HEK293T (cell line): ENCODE measurements at regions not wholly inside any gene's neighbourhood (a gene's known extent, or its start where the extent isn't known, plus 50 kb on each side); places are given as distances from the start of the nearest gene placed in this dataset.

Experiments
- BHLHE40 ChIP-seq: fragments of 450-650 bp; IDR thresholded peaks from 2 replicates; pipeline ENCODE4 v1.6.1; 2016; ENCODE audit warnings: mild to moderate bottlenecking, moderate library complexity, borderline replicate concordance
- SP1 ChIP-seq: fragments of 450-650 bp; IDR thresholded peaks from 2 replicates; pipeline ENCODE4 v1.6.1; 2017
- SUZ12 ChIP-seq: fragments of 450-650 bp; IDR thresholded peaks from 2 replicates; pipeline ENCODE4 v1.6.1; 2016; ENCODE audit warnings: mild to moderate bottlenecking

- no peak for TF ChIP-seq SUZ12
- TF ChIP-seq BHLHE40: no peak
- TF ChIP-seq SP1: no peak
Observed at GRCh38 chr14:54123841-54124240, 167.2 kb upstream of the BMP4 start.
